ENCODE measurements at regions not wholly inside any gene's neighbourhood (a gene's known extent, or its start where the extent isn't known, plus 50 kb on each side); places are given as distances from the start of the nearest gene placed in this dataset.

DNA sequence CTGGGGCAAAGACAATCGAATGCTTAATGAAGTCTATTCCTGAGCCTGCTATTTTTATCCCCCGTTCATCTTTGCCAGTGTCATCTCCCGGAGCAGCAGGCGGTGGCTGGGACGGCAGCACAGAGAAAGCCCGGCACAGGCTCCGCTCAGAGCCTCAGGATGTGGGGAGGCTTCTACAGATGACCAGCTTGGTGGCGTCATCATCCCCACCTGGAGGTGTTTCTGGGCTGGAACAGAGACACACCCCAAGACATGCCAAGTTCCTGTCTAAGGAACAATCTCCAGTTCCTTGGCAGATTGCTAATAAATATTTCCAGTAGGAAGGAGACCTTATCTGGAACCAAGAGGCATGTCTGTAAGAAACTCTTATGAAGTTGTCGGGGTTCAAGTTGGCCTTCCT is 552.4 kb upstream of the MGMT start:
- H3K27ac ChIP-seq = no peak overlapping the region
- DNase-seq = peak; percentile 79
- H3K27me3 ChIP-seq = no peaks in the 10 kb centered on the region
- no peaks in the 10 kb centered on the region for H3K36me3 ChIP-seq
- no peak overlapping the region for H3K4me3 ChIP-seq
- no peaks in the 10 kb centered on the region for H3K9me3 ChIP-seq
- TF ChIP-seq, protein P1, sequence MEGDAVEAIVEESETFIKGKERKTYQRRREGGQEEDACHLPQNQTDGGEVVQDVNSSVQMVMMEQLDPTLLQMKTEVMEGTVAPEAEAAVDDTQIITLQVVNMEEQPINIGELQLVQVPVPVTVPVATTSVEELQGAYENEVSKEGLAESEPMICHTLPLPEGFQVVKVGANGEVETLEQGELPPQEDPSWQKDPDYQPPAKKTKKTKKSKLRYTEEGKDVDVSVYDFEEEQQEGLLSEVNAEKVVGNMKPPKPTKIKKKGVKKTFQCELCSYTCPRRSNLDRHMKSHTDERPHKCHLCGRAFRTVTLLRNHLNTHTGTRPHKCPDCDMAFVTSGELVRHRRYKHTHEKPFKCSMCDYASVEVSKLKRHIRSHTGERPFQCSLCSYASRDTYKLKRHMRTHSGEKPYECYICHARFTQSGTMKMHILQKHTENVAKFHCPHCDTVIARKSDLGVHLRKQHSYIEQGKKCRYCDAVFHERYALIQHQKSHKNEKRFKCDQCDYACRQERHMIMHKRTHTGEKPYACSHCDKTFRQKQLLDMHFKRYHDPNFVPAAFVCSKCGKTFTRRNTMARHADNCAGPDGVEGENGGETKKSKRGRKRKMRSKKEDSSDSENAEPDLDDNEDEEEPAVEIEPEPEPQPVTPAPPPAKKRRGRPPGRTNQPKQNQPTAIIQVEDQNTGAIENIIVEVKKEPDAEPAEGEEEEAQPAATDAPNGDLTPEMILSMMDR (IDR thresholded peaks at IDR 0.05) = no peak
- TF ChIP-seq POLR2AphosphoS5 (IDR thresholded peaks at IDR 0.05) = peak; percentile 4 to 73 (median 64)
- TF ChIP-seq EP300 (IDR thresholded peaks at IDR 0.05) = peak in 1 of 4 donors; percentile 49
- no peak for TF ChIP-seq POLR2A (IDR thresholded peaks at IDR 0.05)
- peaks cover 0 to 7% (median 3%) of the 10 kb centered on the region in 4 donors for H3K4me1 ChIP-seq
- intact Hi-C loops (cut with DNase I) = no loop called here
- 82 to 87% methylated on average over 9 of the region's 9 CpGs for WGBS, 2 donors

DNA sequence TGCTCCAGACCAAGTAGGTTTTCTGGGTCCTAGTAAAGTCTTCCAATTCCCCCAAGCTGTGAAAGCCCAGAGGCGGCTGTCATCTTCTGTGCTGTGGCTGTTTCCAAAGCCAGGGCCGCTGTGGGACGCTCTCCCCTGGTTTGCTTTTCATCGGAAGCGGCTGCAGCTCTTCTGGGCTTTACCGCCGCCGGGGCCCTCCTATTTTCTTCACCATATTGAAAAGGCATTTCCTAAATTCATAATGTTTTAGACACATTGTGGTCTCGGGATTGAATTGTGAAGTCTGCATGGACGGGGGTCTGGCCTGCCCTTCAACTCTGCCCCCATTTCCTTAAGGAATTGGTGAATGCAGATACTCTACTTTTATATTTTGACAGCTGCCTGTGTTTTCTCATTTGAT is 551.4 kb upstream of the MGMT start:
- Histone ChIP-seq H3K9me3 (no peaks in the 10 kb centered on the region), H3K36me3 (no peaks in the 10 kb centered on the region), H3K4me3 (no peak overlapping the region), H3K4me1 (peaks cover 0 to 7% (median 3%) of the 10 kb centered on the region in 4 donors), H3K27ac (no peak overlapping the region), H3K27me3 (no peaks in the 10 kb centered on the region)
- intact Hi-C loops (cut with DNase I) = no loop called here
- no peak for DNase-seq
- 89 to 90% methylated on average over 10 of the region's 10 CpGs for WGBS, 2 donors
- TF ChIP-seq, protein P1 (IDR thresholded peaks at IDR 0.05) = no peak
- TF ChIP-seq POLR2AphosphoS5 (IDR thresholded peaks at IDR 0.05) (no peak), EP300 (IDR thresholded peaks at IDR 0.05) (no peak), POLR2A (IDR thresholded peaks at IDR 0.05) (no peak)

DNA sequence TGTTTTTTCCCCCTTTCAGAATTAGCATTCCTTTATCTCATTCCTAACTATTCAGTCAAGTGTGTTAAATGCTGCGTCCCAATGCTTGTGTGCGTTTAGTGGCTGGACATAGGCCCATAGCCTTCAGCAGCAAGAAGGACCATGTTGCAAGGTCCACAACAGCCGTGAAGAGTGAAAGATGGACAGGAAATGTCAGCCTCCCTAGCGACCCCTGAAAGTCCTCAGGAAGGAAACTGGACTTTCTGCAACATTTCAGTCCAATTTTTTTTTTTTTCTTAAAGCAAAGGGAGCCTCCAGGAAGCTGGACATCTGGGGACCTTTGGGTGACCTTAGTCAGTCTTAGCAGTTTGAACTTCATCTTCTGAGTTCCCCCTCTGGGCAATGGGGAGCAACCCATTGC is 550.7 kb upstream of the MGMT start:
- 67 to 71% methylated on average over 4 of the region's 4 CpGs for WGBS, 2 donors
- H3K36me3 ChIP-seq = no peaks in the 10 kb centered on the region

DNA sequence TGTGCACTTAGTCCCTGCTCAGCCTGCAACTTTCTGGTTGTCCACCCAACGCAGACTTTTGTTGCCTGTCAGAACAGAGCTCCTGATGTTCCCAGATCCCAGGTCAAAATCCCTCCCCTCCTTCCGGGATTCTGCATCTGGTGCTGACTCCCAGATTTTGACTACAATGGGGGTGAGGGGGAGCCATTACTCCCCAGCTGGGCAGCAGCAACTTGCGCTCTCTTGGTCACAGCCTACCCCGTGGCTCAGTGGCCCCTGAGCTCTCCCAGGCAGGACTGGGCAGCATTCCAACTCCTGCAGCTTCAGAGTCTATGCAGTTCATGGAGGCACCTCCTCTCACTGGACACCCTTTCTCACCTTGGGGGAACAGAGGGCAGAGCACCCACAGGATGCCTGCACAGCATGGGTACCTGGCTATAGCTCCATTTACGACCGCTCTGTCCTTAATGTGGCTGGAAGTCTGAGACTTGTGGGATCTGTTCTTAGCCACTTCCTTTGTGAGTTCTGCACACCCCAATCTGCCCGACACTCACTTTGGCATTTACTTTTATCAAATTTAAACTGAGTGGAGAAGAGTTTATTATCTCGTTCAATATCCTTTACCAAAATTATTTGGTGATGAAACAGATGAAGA is 545.5 kb upstream of the MGMT start:
- Histone ChIP-seq H3K36me3 (no peaks in the 10 kb centered on the region), H3K9me3 (no peaks in the 10 kb centered on the region), H3K4me3 (no peak overlapping the region), H3K27me3 (no peaks in the 10 kb centered on the region), H3K27ac (peak overlapping the region in 2 of 4 donors; percentile 20 to 21), H3K4me1 (no peaks in the 10 kb centered on the region)
- intact Hi-C loops (cut with DNase I) = no loop called here
- TF ChIP-seq, protein P1 (IDR thresholded peaks at IDR 0.05) = no peak
- no peak for TF ChIP-seq POLR2A (IDR thresholded peaks at IDR 0.05)
- no peak for TF ChIP-seq POLR2AphosphoS5 (IDR thresholded peaks at IDR 0.05)
- TF ChIP-seq EP300 (IDR thresholded peaks at IDR 0.05) = no peak
- DNase-seq = no peak
- 82 to 84% methylated on average over 8 of the region's 8 CpGs for WGBS, 2 donors

More for the DNA sequence above, 550.7 kb upstream of the MGMT start:
- Histone ChIP-seq H3K27me3 (no peaks in the 10 kb centered on the region), H3K27ac (no peak overlapping the region), H3K4me1 (peaks cover 0 to 7% (median 3%) of the 10 kb centered on the region in 4 donors), H3K4me3 (no peak overlapping the region), H3K9me3 (no peaks in the 10 kb centered on the region)
- no peak for DNase-seq
- intact Hi-C loops (cut with DNase I) = no loop called here
- TF ChIP-seq POLR2A (IDR thresholded peaks at IDR 0.05) (no peak), EP300 (IDR thresholded peaks at IDR 0.05) (no peak), POLR2AphosphoS5 (IDR thresholded peaks at IDR 0.05) (no peak)
- TF ChIP-seq, protein P1 (IDR thresholded peaks at IDR 0.05) = no peak

DNA sequence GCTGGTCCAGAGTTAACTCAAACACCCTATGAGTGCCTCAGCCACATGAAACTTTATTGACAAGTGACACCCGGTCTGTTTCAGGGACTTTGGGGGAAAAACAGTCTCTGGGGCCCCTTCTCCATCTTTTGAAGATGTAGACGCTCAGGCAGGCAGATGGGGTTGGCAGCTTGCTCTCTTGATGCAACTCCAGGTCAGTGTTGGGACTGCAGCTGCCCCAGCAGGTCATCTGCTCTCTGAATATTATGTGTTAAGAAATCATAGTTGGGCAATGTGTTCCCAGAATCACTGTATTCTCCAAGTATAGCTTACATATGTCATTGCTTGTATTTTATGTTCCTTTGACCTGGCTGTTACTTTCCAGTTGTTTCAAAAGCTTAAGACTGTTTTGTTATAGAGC is 544.9 kb upstream of the MGMT start:
- Histone ChIP-seq H3K4me1 (no peaks in the 10 kb centered on the region), H3K27ac (peak overlapping the region in 3 of 4 donors; percentile 20 to 42 (median 21)), H3K36me3 (no peaks in the 10 kb centered on the region), H3K27me3 (no peaks in the 10 kb centered on the region), H3K4me3 (no peak overlapping the region), H3K9me3 (no peaks in the 10 kb centered on the region)
- WGBS, 2 donors = 49 to 63% methylated on average over 2 of the region's 2 CpGs
- TF ChIP-seq POLR2A (IDR thresholded peaks at IDR 0.05) = no peak
- TF ChIP-seq, protein P1 (IDR thresholded peaks at IDR 0.05) = no peak
- TF ChIP-seq POLR2AphosphoS5 (IDR thresholded peaks at IDR 0.05) = peak; percentile 24 to 71 (median 48)
- TF ChIP-seq EP300 (IDR thresholded peaks at IDR 0.05) = peak in 1 of 4 donors; percentile 9
- intact Hi-C loops (cut with DNase I) = no loop called here
- DNase-seq = peak; percentile 86

All from sigmoid colon (tissue), 6 donors.